ENCODE measurements at regions not wholly inside any gene's neighbourhood (a gene's known extent, or its start where the extent isn't known, plus 50 kb on each side); places are given as distances from the start of the nearest gene placed in this dataset.

- no peak overlapping the region for H3K9ac ChIP-seq (ENCODE audit: low read depth, low read length, poor library complexity, severe bottlenecking)
- no peaks in the 10 kb centered on the region for H3K27me3 ChIP-seq (ENCODE audit: insufficient read depth, low read length, poor library complexity, severe bottlenecking)
- peaks cover 5% of the 10 kb centered on the region for H3K4me1 ChIP-seq (ENCODE audit: insufficient read depth, low read length, poor library complexity, severe bottlenecking)
- peak overlapping the region; percentile 81 for H2AFZ ChIP-seq (ENCODE audit: low read length)
- no peak overlapping the region for H3K4me3 ChIP-seq (ENCODE audit: low read length, poor library complexity, severe bottlenecking)
- no peaks in the 10 kb centered on the region for H3F3A ChIP-seq (ENCODE audit: low read depth)
- H4K20me1 ChIP-seq (ENCODE audit: insufficient read depth, low read length, poor library complexity, severe bottlenecking) = no peaks in the 10 kb centered on the region
- H3K4me2 ChIP-seq (ENCODE audit: low read depth, low read length, poor library complexity, severe bottlenecking) = peak overlapping the region; percentile 44
- no peaks in the 10 kb centered on the region for H3K36me3 ChIP-seq (ENCODE audit: insufficient read depth, low read length)
- no peaks in the 10 kb centered on the region for H3K9me2 ChIP-seq (replicated peaks; ENCODE audit: low read depth, low read length)
- no peaks in the 10 kb centered on the region for H3K9me3 ChIP-seq (ENCODE audit: insufficient read depth, low read depth, low read length)
- no peaks in the 10 kb centered on the region for H3K79me2 ChIP-seq (ENCODE audit: insufficient read depth, low read length)
- no peak for TF ChIP-seq EZH2phosphoT487 (IDR thresholded peaks at IDR 0.05; ENCODE audit: borderline replicate concordance)
- no peak for TF ChIP-seq CTCF (conservative IDR thresholded peaks at IDR 0.05; ENCODE audit: low read length)
Observed at GRCh38 chrX:120680090-120680489, 50.2 kb upstream of the C1GALT1C1 start.

Measured in Loucy (cell line).